Astrocyte (in vitro differentiated cells and primary cell): ENCODE measurements at regions not wholly inside any gene's neighbourhood (a gene's known extent, or its start where the extent isn't known, plus 50 kb on each side); places are given as distances from the start of the nearest gene placed in this dataset.

ENCODE experiments used
- DNase-seq: peaks from one replicate; pipeline ENCODE4 v3.0.0-alpha.2; 2010; ENCODE audit warnings: low read depth
- FAIRE-seq: peaks from 2 replicates; lab custom pipeline; 2011; peaks lifted over from hg19 to GRCh38; lab: Jason Lieb, UNC
- H2AFZ ChIP-seq: 2 replicates; pipeline ENCODE4 v1.6.0; 2012; ENCODE audit warnings: low read depth, low read length, inconsistent platforms
- H3K27ac ChIP-seq: 2 replicates; pipeline ENCODE4 v1.5.1; 2011; ENCODE audit warnings: low read depth, low read length, inconsistent platforms
- H3K27me3 ChIP-seq: 2 replicates; pipeline ENCODE4 v1.6.0; 2011; ENCODE audit warnings: low read length, inconsistent platforms; ENCODE audit not compliant: insufficient read depth
- H3K36me3 ChIP-seq: 2 replicates; pipeline ENCODE4 v1.5.1; 2011; ENCODE audit warnings: low read length, inconsistent platforms; ENCODE audit not compliant: insufficient read depth
- H3K4me1 ChIP-seq: 2 replicates; pipeline ENCODE4 v1.5.1; 2011; ENCODE audit warnings: low read length, inconsistent platforms; ENCODE audit not compliant: insufficient read depth
- H3K4me2 ChIP-seq: 2 replicates; pipeline ENCODE4 v1.6.0; 2012; ENCODE audit warnings: low read length, inconsistent platforms
- H3K4me3 ChIP-seq: 2 replicates; pipeline ENCODE4 v1.5.1; 2011; ENCODE audit warnings: low read depth, mild to moderate bottlenecking, low read length, inconsistent platforms; ENCODE audit not compliant: insufficient read depth
- H3K79me2 ChIP-seq: 2 replicates; pipeline ENCODE4 v1.6.0; 2012; ENCODE audit warnings: mild to moderate bottlenecking, low read length, inconsistent platforms; ENCODE audit not compliant: insufficient read depth
- H3K9ac ChIP-seq: 2 replicates; pipeline ENCODE4 v1.6.0; 2012; ENCODE audit warnings: mild to moderate bottlenecking, low read length, inconsistent platforms
- H3K9me3 ChIP-seq: 2 replicates; pipeline ENCODE4 v1.5.1; 2012; ENCODE audit warnings: low read depth, mild to moderate bottlenecking, low read length, inconsistent platforms; ENCODE audit not compliant: insufficient read depth
- H4K20me1 ChIP-seq: 2 replicates; pipeline ENCODE4 v1.6.0; 2012; ENCODE audit warnings: low read length, inconsistent platforms; ENCODE audit not compliant: insufficient read depth
- H3K27ac Mint-ChIP-seq: one replicate; pipeline ENCODE4 v1.8.0; 2021; ENCODE audit warnings: mild to moderate bottlenecking, mixed read lengths; ENCODE audit not compliant: unreplicated experiment
- H3K27me3 Mint-ChIP-seq: one replicate; pipeline ENCODE4 v1.8.0; 2021; ENCODE audit warnings: low read depth, mixed read lengths; ENCODE audit not compliant: unreplicated experiment
- H3K36me3 Mint-ChIP-seq: one replicate; pipeline ENCODE4 v1.8.0; 2021; ENCODE audit warnings: low read depth, mixed read lengths; ENCODE audit not compliant: unreplicated experiment
- H3K4me1 Mint-ChIP-seq: one replicate; pipeline ENCODE4 v1.8.0; 2021; ENCODE audit warnings: low read depth, mixed read lengths; ENCODE audit not compliant: unreplicated experiment
- H3K4me3 Mint-ChIP-seq: one replicate; pipeline ENCODE4 v1.8.0; 2021; ENCODE audit warnings: mild to moderate bottlenecking, moderate library complexity, mixed read lengths; ENCODE audit not compliant: unreplicated experiment
- H3K9me3 Mint-ChIP-seq: one replicate; pipeline ENCODE4 v1.8.0; 2021; ENCODE audit warnings: mild to moderate bottlenecking, mixed read lengths; ENCODE audit not compliant: unreplicated experiment
- EZH2 ChIP-seq: IDR thresholded peaks from 2 replicates; pipeline ENCODE4 v1.6.1; 2012; ENCODE audit warnings: mild to moderate bottlenecking, low read length, inconsistent platforms; ENCODE audit not compliant: insufficient read depth
- TF ChIP-seq, protein P1 (sequence below): IDR thresholded peaks from 2 replicates; pipeline ENCODE4 v1.5.1; 2011; ENCODE audit warnings: low read depth, mild to moderate bottlenecking, inconsistent platforms, low read length, moderate library complexity; ENCODE audit not compliant: insufficient read depth

DNA sequence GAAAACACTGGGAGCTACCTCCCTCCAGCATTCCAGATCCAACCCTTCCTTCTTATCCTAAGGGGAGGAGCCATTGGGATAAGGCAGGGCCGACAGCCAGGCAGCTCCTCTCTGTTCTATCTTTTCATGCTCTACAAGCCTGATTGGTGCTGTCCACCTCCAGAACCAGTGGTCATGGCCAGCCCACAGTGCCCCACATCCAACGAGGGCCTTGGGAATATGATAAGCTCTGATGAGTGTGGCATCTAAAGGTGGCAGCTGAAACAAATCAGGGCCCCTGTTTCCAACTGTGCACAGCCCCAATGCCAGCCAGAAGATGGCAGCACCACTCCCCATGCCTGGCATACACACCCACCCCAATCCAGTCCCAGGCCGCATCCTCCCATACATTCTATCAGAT, 329.3 kb downstream of the C1D start:
- Mint-ChIP-seq H3K36me3 (no peaks in the 10 kb centered on the region), H3K4me1 (no peaks in the 10 kb centered on the region), H3K27ac (no peak overlapping the region), H3K9me3 (peaks cover 1% of the 10 kb centered on the region), H3K27me3 (no peaks in the 10 kb centered on the region), H3K4me3 (no peak overlapping the region)
- Histone ChIP-seq H3K4me3 (no peak overlapping the region), H3K9ac (no peak overlapping the region), H2AFZ (no peak overlapping the region), H3K9me3 (no peaks in the 10 kb centered on the region), H3K27me3 (no peaks in the 10 kb centered on the region), H3K36me3 (no peaks in the 10 kb centered on the region), H3K4me1 (no peaks in the 10 kb centered on the region), H3K4me2 (no peak overlapping the region), H4K20me1 (no peaks in the 10 kb centered on the region), H3K27ac (no peak overlapping the region), H3K79me2 (no peaks in the 10 kb centered on the region)
- FAIRE-seq, result no peak
- no peak for DNase-seq
- TF ChIP-seq, protein P1, sequence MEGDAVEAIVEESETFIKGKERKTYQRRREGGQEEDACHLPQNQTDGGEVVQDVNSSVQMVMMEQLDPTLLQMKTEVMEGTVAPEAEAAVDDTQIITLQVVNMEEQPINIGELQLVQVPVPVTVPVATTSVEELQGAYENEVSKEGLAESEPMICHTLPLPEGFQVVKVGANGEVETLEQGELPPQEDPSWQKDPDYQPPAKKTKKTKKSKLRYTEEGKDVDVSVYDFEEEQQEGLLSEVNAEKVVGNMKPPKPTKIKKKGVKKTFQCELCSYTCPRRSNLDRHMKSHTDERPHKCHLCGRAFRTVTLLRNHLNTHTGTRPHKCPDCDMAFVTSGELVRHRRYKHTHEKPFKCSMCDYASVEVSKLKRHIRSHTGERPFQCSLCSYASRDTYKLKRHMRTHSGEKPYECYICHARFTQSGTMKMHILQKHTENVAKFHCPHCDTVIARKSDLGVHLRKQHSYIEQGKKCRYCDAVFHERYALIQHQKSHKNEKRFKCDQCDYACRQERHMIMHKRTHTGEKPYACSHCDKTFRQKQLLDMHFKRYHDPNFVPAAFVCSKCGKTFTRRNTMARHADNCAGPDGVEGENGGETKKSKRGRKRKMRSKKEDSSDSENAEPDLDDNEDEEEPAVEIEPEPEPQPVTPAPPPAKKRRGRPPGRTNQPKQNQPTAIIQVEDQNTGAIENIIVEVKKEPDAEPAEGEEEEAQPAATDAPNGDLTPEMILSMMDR, result peak; percentile 26
- TF ChIP-seq EZH2, result no peak

DNA sequence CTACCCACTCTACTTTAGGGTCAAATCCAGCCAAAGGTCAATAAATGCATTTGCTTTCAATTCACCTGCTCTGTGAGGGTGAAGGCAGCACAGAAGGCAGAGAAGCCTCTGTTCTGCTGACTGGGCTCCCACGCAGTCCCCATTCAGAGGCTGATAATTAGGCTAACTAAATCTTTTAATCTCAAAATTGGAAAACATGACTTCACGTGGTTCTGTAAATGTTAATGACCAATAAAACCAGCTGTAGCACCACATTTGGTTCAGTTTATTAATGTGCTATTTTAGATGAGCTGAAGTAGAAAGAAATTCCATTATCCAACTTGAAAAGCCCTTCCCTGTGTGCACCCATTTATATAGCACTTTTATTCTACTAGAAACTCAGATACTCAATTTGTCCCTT, 310.6 kb downstream of the C1D start:
- Mint-ChIP-seq H3K4me3 (no peak overlapping the region), H3K4me1 (no peaks in the 10 kb centered on the region), H3K9me3 (no peaks in the 10 kb centered on the region), H3K36me3 (no peaks in the 10 kb centered on the region), H3K27ac (no peak overlapping the region), H3K27me3 (peaks cover 2% of the 10 kb centered on the region)
- Histone ChIP-seq H3K9me3 (no peaks in the 10 kb centered on the region), H3K9ac (no peak overlapping the region), H4K20me1 (no peaks in the 10 kb centered on the region), H3K79me2 (no peaks in the 10 kb centered on the region), H3K4me1 (no peaks in the 10 kb centered on the region), H3K36me3 (no peaks in the 10 kb centered on the region), H3K4me2 (no peak overlapping the region), H3K4me3 (no peak overlapping the region), H3K27ac (no peak overlapping the region), H2AFZ (no peak overlapping the region), H3K27me3 (no peaks in the 10 kb centered on the region)
- DNase-seq (no peak), FAIRE-seq (no peak)
- TF ChIP-seq, protein P1, result no peak
- no peak for TF ChIP-seq EZH2

DNA sequence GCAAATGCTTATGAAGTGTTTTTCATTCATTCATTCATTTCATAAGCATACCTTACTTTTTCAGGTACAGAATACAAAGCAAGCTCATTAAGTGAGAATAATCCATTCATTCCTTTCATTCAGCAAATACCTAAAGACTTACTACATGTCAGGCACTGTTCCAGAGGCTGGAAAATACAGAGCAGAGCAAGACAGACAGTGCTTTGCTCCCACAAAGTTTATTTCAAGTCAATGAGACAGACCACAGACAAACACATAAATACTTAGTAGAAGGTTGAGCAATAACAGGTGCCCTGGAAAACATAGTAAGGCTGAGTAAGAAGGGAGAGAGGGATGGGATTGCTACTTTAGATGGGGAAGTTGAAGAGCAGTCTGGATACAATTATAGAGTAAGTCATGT, 309.8 kb downstream of the C1D start:
- no peak overlapping the region for H3K4me2 ChIP-seq
- Mint-ChIP-seq H3K4me1 (no peaks in the 10 kb centered on the region), H3K9me3 (no peaks in the 10 kb centered on the region), H3K36me3 (no peaks in the 10 kb centered on the region), H3K4me3 (no peak overlapping the region), H3K27ac (no peak overlapping the region), H3K27me3 (peaks cover 2% of the 10 kb centered on the region)
- H3K27ac ChIP-seq, result no peak overlapping the region
- no peaks in the 10 kb centered on the region for H3K4me1 ChIP-seq
- no peaks in the 10 kb centered on the region for H3K9me3 ChIP-seq
- no peak overlapping the region for H3K9ac ChIP-seq
- DNase-seq, result peak; percentile 89
- no peaks in the 10 kb centered on the region for H3K27me3 ChIP-seq
- H3K79me2 ChIP-seq, result no peaks in the 10 kb centered on the region
- FAIRE-seq, result no peak
- H4K20me1 ChIP-seq, result no peaks in the 10 kb centered on the region
- no peak overlapping the region for H3K4me3 ChIP-seq
- no peaks in the 10 kb centered on the region for H3K36me3 ChIP-seq
- H2AFZ ChIP-seq, result no peak overlapping the region
- TF ChIP-seq, protein P1, result no peak
- no peak for TF ChIP-seq EZH2
